ENCODE measurements at regions not wholly inside any gene's neighbourhood (a gene's known extent, or its start where the extent isn't known, plus 50 kb on each side); places are given as distances from the start of the nearest gene placed in this dataset.

DNA sequence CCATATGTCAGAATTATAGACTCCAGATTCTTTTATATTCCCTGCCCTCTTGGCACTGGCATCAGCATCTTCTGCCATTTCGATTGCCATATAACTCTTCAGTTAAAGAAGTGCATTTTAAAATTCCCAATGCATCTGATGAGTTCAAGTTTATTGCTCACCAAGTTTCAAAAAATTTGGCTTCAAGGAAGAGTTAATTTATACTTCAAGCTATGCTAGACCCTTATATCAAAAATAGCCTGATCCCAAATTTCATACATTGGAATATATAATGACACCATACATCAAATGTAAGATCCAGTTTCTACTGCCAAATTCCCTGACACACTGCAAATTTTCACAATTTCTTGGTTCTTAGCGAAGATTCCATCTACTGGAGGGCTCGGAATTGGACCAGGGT is 1058.6 kb downstream of the NTRK3 start:
- TF ChIP-seq, protein P1, sequence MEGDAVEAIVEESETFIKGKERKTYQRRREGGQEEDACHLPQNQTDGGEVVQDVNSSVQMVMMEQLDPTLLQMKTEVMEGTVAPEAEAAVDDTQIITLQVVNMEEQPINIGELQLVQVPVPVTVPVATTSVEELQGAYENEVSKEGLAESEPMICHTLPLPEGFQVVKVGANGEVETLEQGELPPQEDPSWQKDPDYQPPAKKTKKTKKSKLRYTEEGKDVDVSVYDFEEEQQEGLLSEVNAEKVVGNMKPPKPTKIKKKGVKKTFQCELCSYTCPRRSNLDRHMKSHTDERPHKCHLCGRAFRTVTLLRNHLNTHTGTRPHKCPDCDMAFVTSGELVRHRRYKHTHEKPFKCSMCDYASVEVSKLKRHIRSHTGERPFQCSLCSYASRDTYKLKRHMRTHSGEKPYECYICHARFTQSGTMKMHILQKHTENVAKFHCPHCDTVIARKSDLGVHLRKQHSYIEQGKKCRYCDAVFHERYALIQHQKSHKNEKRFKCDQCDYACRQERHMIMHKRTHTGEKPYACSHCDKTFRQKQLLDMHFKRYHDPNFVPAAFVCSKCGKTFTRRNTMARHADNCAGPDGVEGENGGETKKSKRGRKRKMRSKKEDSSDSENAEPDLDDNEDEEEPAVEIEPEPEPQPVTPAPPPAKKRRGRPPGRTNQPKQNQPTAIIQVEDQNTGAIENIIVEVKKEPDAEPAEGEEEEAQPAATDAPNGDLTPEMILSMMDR (IDR thresholded peaks at IDR 0.05): no peak
- no peak for TF ChIP-seq POLR2AphosphoS5 (IDR thresholded peaks at IDR 0.05)
- TF ChIP-seq POLR2A (IDR thresholded peaks at IDR 0.05): no peak
